GM21737 (cell line): ENCODE measurements at regions not wholly inside any gene's neighbourhood (a gene's known extent, or its start where the extent isn't known, plus 50 kb on each side); places are given as distances from the start of the nearest gene placed in this dataset.

ENCODE experiments used
- ATAC-seq: cut with Tn5 transposase; IDR thresholded peaks from one replicate; pipeline ENCODE4 v1.9.1; 2021; ENCODE audit warnings: mild to moderate bottlenecking, moderate library complexity; ENCODE audit not compliant: unreplicated experiment

GRCh38 chr4:151998723-151999122 lies 237.9 kb upstream of the GATB start:
- ATAC-seq: no peak

- no peak for ATAC-seq
These were observed 236.7 kb upstream of the GATB start for GRCh38 chr4:151997461-151997860.

DNA sequence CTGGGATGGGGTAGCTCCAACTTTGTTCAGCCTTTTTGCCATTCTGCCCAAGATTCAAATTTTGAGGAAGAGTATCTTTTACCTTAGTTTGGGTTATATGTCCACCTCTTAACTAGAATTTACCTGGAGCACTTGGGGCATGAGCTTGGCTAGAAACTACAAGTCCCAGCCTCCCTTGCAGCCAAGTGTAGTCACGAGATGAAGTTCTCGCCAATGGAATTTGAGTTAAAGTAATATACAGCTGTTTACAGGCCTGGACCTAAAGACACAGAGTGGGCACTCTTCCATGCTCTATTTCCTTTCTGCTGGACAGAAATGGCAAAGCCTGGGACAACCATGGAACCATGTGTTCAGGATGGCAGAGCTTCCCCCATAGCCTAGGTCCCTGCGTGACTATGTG lies 233.6 kb upstream of the GATB start:
- ATAC-seq: no peak

DNA sequence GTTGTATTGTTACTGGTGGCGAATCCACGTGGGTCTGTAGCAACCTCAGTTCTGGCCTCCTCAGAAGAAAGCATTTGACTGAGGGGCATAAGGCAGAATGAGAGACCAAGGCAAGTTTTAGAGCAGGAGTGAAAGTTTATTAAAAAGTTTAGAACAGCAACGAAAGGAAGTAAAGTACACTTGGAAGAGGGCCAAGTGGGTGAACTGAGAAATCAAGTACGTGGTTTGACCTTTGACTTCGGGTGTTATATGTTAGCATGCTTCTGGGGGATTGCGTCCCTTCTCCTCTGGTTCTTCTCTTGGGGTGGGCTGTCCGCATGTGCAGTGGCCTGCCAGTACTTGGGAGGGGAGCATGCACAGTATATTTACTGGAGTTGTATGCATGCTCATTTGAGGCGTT lies 232.7 kb upstream of the GATB start:
- no peak for ATAC-seq

DNA sequence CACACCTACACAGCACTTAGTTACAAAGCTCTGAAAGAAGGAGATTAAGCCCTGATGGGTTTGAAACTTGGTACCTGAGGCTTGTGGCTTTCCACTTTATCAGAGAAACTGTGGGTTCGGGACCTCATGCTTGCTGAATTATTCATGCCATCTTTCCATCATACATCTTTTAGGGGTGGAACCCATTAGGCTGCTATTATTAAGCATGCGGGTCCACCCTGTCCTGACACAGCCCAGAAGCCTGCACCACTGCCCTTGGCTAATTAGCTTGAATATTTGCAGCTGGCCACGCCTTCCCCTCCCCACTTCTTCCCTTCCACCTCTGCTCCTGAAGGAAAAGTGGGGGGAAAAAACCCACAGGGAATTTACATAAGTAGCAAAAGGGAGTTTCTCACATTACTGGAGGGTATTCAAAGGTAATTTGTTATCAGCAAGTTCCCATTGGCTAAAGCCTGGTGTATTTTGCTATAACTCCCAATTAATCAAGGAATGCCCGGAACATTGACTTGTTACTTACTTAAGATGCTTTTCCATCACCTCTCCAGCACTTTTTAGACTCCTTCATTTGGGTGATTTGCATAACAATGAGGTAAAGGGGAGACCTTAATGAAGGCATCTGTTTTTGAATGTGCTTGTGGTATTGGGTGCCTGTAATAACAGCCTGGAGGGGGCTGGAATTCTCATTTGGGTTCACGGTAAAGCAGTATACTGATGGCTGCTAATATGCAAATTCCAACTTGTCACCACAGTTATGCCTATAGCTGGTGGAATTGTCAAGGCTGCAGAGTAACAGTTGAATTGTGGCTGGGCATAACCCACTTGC lies 231.7 kb upstream of the GATB start:
- no peak for ATAC-seq

DNA sequence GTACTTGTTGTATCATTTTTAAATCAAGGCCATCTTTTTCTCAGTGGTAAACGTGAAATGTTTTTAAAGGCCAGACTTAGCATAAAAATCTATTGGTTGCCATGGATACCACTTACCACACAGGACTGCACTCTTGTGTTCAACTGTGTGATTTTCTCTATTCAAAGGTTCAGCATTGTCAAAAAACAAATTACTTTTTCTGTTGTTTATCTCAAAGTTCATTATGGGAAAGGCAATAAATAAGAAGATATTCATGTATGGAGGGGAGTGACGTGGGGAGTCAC lies 231.0 kb upstream of the GATB start:
- ATAC-seq: no peak

DNA sequence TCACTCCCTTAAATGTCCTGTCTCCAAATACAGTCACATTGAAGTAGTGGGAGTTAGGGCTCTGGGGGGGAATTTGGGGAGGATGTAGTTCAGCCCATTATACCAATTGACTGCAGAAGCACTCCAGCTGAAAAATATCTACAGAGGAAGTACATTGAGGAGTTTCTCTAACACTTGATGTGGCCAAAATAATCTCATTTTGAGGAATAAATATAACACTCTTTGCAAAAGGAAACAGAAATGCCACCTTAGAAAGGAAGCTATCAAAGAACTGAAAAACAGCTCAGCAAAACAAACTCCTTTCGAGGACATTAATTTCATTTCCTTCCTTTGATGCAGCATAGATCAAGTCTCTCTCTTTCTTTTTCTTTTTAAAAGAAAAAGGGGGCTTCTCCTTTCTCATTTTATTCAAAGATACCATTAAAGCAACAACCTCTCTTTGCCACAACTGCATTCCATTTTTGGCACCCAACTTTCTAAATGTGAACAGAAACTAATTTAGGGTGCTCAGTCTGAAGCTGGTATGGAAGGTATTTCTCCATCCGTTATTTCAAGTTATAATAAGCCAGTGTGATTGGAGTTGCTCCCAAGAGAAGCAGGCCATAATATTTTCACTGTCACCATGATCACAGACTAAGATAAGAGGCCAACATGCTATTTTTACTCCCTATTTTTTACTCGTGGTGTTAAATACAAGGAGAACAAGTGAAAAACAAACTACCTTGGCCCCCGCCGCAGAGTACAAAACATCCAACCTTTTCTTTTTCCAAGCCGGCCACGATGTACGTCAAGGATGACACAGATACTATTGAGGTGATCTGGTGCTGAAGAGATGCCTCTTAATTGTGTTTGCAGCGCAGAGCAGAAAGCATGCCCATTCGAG lies 230.4 kb upstream of the GATB start:
- ATAC-seq: no peak

DNA sequence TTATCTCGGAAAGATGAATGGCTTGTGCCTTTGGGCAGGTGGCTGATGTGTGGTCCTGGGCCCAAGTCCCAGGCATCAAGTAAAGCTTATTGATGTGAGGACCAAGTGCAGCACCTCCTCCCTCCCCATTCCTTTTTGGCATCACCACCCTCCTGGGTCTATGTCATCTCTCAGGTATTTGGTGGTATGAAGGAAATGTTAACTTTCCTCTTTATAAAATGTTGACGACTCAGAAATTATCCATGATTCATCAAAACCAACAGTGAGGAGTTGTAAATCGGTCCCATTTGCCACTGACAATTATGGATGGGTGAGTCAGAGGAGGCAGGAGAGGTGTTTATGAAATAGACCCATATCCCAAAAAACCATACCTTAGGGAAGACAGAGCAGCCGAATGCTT lies 229.4 kb upstream of the GATB start:
- no peak for ATAC-seq

DNA sequence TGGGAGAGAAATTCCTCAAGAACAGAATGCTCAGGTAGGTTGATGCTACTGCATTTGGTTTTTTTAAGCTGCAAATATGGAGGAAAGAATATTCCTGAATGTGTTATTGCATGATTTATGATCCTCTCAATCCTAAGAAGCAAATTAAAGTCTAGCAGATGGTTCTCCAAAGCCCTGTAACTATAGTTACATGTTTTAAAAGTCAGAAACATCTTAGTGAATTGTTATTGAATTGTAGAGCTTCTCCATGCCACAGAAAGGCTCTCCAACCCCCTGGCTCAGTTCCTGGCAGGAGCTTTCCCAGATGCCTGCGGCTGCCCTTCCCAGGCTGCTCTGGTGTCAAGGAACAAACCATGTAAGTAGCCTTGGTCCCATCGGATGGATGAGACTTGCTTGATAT lies 227.8 kb upstream of the GATB start:
- no peak for ATAC-seq

GRCh38 chr4:151987606-151988005 lies 226.8 kb upstream of the GATB start:
- no peak for ATAC-seq

DNA sequence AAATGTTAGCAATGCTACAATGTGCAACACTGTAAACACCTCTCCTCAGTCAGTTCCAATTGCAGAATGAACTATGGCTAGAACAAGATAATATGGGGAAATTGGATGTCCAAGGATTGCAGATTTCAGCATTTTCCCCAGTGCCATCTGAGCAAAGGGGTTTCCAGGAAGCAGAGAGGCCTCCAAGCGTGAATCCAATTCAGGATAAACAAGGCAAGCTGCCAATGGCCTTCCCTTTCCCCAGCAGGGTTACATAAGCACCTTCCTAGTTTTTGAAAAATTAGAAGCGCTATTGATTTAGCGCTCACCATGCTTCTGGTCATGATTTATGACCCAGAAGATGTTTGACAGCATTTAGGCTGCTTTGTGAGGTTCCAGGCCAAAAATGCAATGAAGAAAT lies 223.0 kb upstream of the GATB start:
- no peak for ATAC-seq

- ATAC-seq: no peak
These were observed 219.0 kb upstream of the GATB start for GRCh38 chr4:151979819-151980218.

DNA sequence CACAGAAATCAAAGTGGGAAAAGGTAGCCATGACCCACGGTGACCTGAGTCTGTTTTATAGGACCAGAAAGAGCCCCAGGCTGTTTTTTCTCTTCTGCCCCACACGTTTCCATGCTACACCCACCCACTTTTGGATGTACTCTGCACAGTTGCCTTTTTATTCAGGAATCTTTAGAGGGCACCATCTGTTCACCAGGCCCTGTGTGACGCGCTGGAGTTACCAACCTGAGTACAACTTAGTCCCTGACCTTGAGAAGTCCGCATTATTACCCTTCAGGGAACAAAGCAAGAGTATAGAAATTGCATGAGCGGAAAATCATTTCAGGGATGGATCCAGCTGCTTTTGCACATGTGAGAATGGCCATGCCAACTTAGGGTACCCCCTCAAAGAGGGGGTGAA lies 207.8 kb upstream of the GATB start:
- no peak for ATAC-seq

GRCh38 chr4:151967074-151967473 lies 206.3 kb upstream of the GATB start:
- ATAC-seq: no peak

- ATAC-seq: no peak
These were observed 201.5 kb upstream of the GATB start for GRCh38 chr4:151962138-151962823.

GRCh38 chr4:151961456-151961855 lies 200.6 kb upstream of the GATB start:
- no peak for ATAC-seq

DNA sequence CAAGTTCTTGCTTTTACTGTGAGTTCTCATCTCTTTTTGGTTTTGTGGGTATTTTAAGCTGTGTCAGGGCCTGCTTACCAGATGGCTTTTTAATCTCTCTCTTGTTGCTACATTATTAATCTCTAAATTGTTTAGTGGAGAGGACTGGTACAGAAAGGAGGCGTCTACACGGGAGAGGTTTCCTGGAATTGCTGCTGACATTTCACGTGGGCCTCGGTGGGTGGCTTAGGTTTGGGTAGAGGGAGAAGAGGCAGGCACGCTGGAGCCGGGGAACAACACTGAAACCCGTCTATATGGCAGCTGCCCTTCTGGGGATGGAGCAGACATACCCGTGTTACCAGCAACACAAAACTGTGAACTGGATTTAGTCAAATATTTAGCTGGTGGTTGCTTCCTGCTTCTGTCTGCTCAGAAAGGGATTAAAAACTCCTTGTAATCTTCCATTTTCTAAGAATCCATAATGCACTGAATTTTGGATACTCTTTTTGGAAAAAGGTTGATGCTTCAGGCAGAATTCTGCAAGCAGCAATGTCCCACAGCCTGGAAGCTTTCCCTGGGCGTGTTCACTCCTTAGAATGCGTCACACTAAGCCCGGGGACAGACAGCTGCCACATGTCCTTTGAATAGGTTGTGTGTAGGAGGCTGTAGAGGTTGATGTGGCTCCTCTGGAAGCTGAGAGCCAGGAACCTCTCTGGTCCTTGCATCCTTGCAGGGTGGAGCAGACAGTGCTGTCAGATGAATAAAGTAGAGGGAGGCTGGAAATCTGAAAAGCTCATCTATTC lies 199.8 kb upstream of the GATB start:
- no peak for ATAC-seq

DNA sequence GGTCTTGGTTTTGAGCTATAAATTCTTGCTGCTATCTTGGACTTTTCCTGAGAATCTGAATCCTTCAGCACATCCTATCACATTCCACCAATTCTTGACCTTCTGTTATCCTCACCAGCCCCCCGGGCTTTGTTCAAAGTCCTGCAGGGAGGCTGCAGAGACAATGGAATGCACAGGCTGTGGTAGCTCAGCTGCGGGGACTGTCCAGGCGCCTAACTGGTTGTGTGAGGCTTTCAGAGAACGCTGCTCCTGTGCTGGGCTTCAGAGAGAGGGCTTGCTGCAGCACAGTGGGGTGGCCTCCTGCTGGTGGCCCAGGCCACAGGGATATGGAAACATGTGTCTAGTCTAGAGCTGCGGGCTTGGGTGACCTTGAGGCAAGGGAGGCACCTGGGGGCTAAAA lies 196.3 kb upstream of the GATB start:
- ATAC-seq: no peak

DNA sequence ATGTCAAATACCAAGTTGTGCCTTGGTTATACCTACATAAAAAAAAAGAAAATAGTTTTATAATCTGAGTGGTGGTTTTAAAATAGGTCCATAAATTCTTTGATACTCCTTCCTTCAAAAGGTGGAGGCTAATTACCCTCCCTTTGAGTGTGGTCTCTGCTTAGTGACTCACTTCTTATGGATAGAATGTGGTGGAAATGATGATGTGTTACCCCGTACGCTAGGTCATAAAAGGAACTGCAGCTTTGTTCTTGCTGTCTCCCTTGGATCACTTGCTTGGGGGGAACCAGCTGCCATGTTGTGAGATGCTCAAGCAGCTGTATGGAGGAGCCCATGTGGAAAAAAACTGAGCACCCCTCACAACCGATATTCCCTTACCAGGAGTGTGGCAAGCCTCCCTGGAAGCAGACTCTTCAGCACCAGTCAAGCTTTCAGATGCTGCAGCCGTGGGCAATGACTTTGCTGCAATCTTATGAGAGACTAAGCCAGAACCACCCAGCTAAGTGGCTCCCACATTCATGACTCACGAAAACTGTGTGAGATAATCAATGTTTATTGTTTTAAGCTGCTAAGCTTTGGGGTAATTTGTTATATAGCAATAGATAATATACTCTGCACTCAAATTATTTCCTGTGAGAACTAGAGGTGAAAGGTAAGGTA lies 195.0 kb upstream of the GATB start:
- ATAC-seq: no peak

- no peak for ATAC-seq
These were observed 193.1 kb upstream of the GATB start for GRCh38 chr4:151953795-151954372.
